Adrenal gland (tissue), 9 donors: ENCODE measurements at regions not wholly inside any gene's neighbourhood (a gene's known extent, or its start where the extent isn't known, plus 50 kb on each side); places are given as distances from the start of the nearest gene placed in this dataset.

Experiments
- DNase-seq, 7 donors: peaks; one replicate each; pipeline ENCODE4 v3.0.0-alpha.2; 2019 to 2020
- H3K27ac ChIP-seq, 5 donors: fragments of 200-600 bp; sonication (generic) in 4 of 5; 1 replicate in 3 of 5; 2 replicates in 2 of 5; pipeline versions ENCODE4 v1.5.1 to v1.8.0; 2016 to 2020; ENCODE audit warnings: mild to moderate bottlenecking in 1 of 5
- H3K27me3 ChIP-seq: fragments of 200-600 bp; 2 replicates; pipeline ENCODE4 v1.8.0; 2021
- H3K36me3 ChIP-seq, 2 donors: fragments of 200-600 bp; replicated peaks in 1 of 2; 1 replicate in 1 of 2; 2 replicates in 1 of 2; pipeline versions ENCODE4 v1.5.1 to v1.8.0; 2018 to 2022
- H3K4me1 ChIP-seq, 2 donors: fragments of 200-600 bp; replicated peaks in 1 of 2; 1 replicate in 1 of 2; 2 replicates in 1 of 2; pipeline versions ENCODE4 v1.5.1 to v1.8.0; 2018 to 2021
- H3K4me3 ChIP-seq, 4 donors: fragments of 200-600 bp; sonication (generic) in 3 of 4; one replicate each; pipeline ENCODE4 v1.5.1; 2016 to 2018
- H3K9me3 ChIP-seq, 3 donors: fragments of 200-600 bp; sonication (generic) in 1 of 3; replicated peaks in 1 of 3; 1 replicate in 2 of 3; 2 replicates in 1 of 3; pipeline versions ENCODE4 v1.5.1 to v1.8.0; 2016 to 2021
- POLR2A ChIP-seq, 2 donors: fragments of 450-650 bp; IDR thresholded peaks; one replicate each; pipeline ENCODE4 v1.6.1; 2017; ENCODE audit warnings: antibody characterized with exemption in 2 of 2, mild to moderate bottlenecking in 2 of 2, moderate library complexity in 1 of 2
- WGBS, 4 donors: extraction: QIAGEN DNeasy Blood & Tissue Kit in 2 of 4; methylation state at CpG; one replicate each; pipeline versions ENCODE4 v1.1.5 to v1.1.7; 2013 to 2017; 5-methylcytosine and 5-hydroxymethylcytosine counted together
- intact Hi-C, 2 donors: fragments of 100-400 bp; cut with DNase I; formaldehyde crosslinking; loops; one replicate each; pipeline versions ENCODE4 v1.14.1 to v1.15.0; 2022 to 2023
- TF ChIP-seq, protein P1 (sequence below), 6 experiments: fragments of 450-650 bp in 4 of 6; fragments of 200-600 bp in 2 of 6; sonication (generic) in 1 of 6; IDR thresholded peaks; 1 replicate in 5 of 6; 2 replicates in 1 of 6; pipeline versions ENCODE4 v1.5.1 to v1.8.0; 2016 to 2021; ENCODE audit warnings: antibody characterized with exemption in 6 of 6, mild to moderate bottlenecking in 2 of 6, moderate library complexity in 1 of 6
- donor health status: healthy with polysubstance abuse.
- donor health status: Bipolar disorder and iron deficiency.
- donor health status: DM: yes; HTN: yes; CAD: no.
- donor health status: DM: no; HTN: no; CAD: no.
- donor health status: DM: no; HTN: no; CAD: no.

DNA sequence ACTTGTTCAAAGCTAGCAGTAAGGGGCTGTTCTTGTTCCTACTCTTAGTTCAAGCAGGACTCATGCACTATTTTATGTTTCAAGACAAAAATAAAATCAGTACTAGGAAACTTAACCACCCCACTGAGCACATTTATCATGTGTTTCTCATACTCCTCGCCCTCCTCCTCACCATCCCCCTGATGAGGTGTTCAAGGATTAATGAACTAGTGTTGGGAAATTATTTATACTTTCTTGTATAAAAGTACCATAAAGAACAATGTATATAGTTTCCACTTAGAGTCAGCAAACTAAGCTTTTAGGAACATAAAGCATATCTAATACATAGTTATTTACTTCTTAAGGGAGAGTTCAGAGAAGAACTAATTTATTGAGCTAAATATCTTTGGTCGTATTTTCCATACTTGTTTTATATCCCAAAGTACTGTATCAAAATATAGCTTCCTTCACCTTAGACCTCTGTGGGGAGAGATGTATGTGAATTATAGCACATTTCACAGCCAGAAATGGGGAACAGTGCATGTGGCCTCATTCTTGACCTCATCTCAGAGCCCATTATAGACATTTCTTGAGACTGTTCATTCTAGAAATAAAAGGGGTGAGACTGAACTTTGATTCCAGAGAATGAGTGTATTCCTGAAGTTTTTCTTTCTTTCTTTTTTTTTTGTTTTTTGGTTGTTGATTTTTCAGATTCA, 326.5 kb upstream of the MAP3K7 start:
- intact Hi-C loops, result no loop called here
- Histone ChIP-seq H3K36me3 (no peaks in the 10 kb centered on the region), H3K4me3 (no peak overlapping the region), H3K4me1 (no peaks in the 10 kb centered on the region), H3K27me3 (no peaks in the 10 kb centered on the region), H3K27ac (no peak overlapping the region), H3K9me3 (no peaks in the 10 kb centered on the region)
- whole genome bisulfite sequencing, 4 donors, result 67 to 75% (median 68%) methylated on average over 2 of the region's 2 CpGs
- no peak for DNase-seq
- no peak for TF ChIP-seq POLR2A (IDR thresholded peaks at IDR 0.05)
- TF ChIP-seq, protein P1, sequence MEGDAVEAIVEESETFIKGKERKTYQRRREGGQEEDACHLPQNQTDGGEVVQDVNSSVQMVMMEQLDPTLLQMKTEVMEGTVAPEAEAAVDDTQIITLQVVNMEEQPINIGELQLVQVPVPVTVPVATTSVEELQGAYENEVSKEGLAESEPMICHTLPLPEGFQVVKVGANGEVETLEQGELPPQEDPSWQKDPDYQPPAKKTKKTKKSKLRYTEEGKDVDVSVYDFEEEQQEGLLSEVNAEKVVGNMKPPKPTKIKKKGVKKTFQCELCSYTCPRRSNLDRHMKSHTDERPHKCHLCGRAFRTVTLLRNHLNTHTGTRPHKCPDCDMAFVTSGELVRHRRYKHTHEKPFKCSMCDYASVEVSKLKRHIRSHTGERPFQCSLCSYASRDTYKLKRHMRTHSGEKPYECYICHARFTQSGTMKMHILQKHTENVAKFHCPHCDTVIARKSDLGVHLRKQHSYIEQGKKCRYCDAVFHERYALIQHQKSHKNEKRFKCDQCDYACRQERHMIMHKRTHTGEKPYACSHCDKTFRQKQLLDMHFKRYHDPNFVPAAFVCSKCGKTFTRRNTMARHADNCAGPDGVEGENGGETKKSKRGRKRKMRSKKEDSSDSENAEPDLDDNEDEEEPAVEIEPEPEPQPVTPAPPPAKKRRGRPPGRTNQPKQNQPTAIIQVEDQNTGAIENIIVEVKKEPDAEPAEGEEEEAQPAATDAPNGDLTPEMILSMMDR (IDR thresholded peaks at IDR 0.05), result no peak

DNA sequence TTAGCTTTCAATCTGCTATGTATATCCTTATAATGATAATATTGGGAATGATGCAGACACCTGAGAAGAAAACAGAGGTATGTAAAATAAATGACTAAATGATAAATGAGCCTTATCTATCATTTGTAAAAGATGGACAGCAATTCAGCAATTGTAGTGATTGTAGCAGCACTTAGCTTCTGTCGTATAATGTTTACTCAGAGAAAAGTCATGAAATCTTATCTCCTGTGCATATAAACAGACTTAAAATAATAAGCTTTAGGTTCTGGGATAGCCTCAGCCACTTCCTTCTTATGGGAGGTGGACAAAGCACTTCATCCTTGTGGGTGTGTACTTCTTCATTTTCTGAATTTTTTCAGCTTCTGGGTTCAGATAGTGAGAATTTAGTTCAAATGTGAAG, 324.8 kb upstream of the MAP3K7 start:
- H3K27me3 ChIP-seq, result no peaks in the 10 kb centered on the region
- H3K9me3 ChIP-seq, result no peaks in the 10 kb centered on the region
- no peaks in the 10 kb centered on the region for H3K4me1 ChIP-seq
- no peak for DNase-seq
- TF ChIP-seq, protein P1 (IDR thresholded peaks at IDR 0.05), result no peak
- TF ChIP-seq POLR2A (IDR thresholded peaks at IDR 0.05), result no peak
- 43 to 74% (median 66%) methylated on average over 1 of the region's 1 CpG for WGBS, 4 donors
- no peak overlapping the region for H3K27ac ChIP-seq
- intact Hi-C loops, result no loop called here
- H3K4me3 ChIP-seq, result no peak overlapping the region
- H3K36me3 ChIP-seq, result no peaks in the 10 kb centered on the region

DNA sequence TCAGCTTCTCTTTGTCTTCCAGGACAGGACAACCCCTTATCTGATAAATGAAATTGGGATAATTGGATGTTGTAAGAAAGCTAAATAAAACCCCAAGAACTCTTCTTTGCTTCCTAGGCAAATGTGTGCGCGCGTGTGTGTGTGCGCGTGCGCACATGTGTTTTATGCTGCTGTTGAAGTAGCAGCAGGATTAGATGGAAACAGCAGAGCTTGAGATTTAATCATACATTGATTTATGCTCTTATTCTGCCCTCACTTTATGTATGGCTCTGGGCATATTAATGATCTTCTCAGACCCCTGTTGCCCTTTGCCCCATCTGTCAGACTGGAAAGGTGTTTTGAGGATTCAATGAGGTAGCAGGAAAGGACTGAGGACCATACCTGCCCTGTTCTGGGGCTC, 324.0 kb upstream of the MAP3K7 start:
- Histone ChIP-seq H3K4me1 (no peaks in the 10 kb centered on the region), H3K36me3 (no peaks in the 10 kb centered on the region), H3K4me3 (no peak overlapping the region), H3K9me3 (no peaks in the 10 kb centered on the region), H3K27ac (no peak overlapping the region), H3K27me3 (no peaks in the 10 kb centered on the region)
- WGBS, 4 donors, result 91 to 95% (median 93%) methylated on average over 6 of the region's 6 CpGs
- no peak for TF ChIP-seq POLR2A (IDR thresholded peaks at IDR 0.05)
- TF ChIP-seq, protein P1 (IDR thresholded peaks at IDR 0.05), result no peak
- intact Hi-C loops, result no loop called here
- no peak for DNase-seq

DNA sequence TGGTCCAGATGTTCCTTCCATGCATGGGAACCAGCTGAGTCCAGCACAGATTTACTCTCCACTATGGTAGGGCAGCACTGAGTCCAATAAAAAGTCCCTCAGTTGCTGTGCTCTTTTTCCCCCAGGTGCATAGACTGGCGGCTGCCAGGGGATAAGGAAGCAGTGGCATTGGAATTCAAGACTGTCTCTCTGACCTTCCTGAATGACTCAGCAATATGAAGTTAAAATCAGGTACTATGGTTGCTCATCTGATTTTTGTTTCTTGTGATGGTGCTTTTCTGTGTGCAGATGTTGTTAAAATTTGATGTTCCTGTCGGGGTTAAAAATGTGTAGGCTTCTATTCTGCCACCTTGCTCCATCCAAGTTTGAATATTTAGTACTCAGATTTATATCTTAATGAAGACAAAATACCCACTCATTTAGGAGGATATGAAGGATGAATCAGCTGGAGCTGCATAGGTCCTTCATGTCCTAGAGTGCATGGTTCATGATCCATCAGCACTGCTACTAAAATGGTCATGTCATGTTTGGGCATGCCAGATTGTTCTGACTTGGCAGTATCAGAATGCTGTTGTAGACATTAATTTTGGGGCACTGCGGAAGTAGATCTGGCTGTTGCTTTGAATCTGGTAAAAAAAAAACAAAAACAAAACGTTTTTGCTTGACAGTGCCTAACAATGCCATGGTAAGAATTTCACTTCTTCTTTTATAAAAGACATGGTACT, 321.2 kb upstream of the MAP3K7 start:
- H3K4me3 ChIP-seq, result no peak overlapping the region
- no peaks in the 10 kb centered on the region for H3K36me3 ChIP-seq
- no peak overlapping the region for H3K27ac ChIP-seq
- DNase-seq, result no peak
- H3K27me3 ChIP-seq, result no peaks in the 10 kb centered on the region
- no peak for TF ChIP-seq POLR2A (IDR thresholded peaks at IDR 0.05)
- TF ChIP-seq, protein P1 (IDR thresholded peaks at IDR 0.05), result no peak
- no peaks in the 10 kb centered on the region for H3K4me1 ChIP-seq
- 67 to 78% (median 72%) methylated on average over 4 of the region's 4 CpGs for WGBS, 4 donors
- no peaks in the 10 kb centered on the region for H3K9me3 ChIP-seq
- intact Hi-C loops, result no loop called here
